ENCODE measurements at regions not wholly inside any gene's neighbourhood (a gene's known extent, or its start where the extent isn't known, plus 50 kb on each side); places are given as distances from the start of the nearest gene placed in this dataset.

DNA sequence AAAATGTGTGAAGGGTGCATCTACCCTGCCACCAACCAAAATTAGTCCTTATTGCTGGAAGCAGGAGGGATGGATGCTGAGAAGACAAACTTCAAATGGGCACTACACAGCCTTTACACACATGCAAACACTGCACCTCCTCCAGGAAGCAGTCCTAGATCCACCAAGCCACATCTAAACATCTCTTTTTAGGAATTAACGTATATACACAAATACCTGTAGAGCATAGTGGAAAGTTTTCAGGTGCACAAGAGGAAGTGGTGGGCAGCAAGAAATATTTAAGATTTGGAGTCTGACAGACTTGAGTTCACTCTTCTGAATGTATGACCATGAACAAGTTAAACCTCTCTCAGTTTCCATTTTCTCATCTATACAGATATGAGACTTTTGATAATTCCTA is 456.6 kb upstream of the PROK2 start:
- peaks cover 6% of the 10 kb centered on the region for H3K4me1 ChIP-seq (ENCODE audit: control insufficient read depth, insufficient read depth, low read length)
- no peaks in the 10 kb centered on the region for H3K36me3 ChIP-seq (ENCODE audit: control insufficient read depth, insufficient read depth, low read length)
- WGBS, 2 experiments: 100% methylated on average over 1 of the region's 1 CpG
- no peak overlapping the region for H3K4me3 ChIP-seq (ENCODE audit: insufficient read depth, low read depth, low read length)
- H3K27ac ChIP-seq (ENCODE audit: insufficient read depth, low read depth, low read length, poor library complexity, severe bottlenecking): no peak overlapping the region
- no peaks in the 10 kb centered on the region for H3K9me3 ChIP-seq (ENCODE audit: control insufficient read depth, low read length)
- no peaks in the 10 kb centered on the region for H3K27me3 ChIP-seq (ENCODE audit: control insufficient read depth, insufficient read depth, low read length, poor library complexity, severe bottlenecking)

DNA sequence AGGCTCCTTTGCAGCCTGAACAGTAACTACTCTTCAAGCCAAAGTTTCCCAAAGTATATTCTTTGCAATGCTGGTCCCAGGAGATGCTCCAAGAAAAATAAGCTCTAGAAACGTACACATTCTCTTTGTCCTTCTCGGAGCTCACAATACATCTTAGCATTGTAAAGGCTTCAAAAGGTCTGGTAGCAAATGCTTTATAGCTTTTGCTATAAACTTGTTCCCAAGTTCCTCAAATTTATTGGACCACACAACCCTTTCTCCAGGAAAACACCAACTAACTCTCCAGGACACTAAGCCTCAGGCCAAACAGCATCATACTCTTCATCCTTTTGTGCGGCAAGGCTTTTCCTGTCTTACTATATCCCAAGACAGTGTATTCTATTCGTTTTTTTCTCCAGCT is 455.6 kb upstream of the PROK2 start:
- H3K9me3 ChIP-seq (ENCODE audit: control insufficient read depth, low read length): no peaks in the 10 kb centered on the region
- no peaks in the 10 kb centered on the region for H3K36me3 ChIP-seq (ENCODE audit: control insufficient read depth, insufficient read depth, low read length)
- 91 to 93% methylated on average over 4 of the region's 4 CpGs for WGBS, 2 experiments
- no peak overlapping the region for H3K27ac ChIP-seq (ENCODE audit: insufficient read depth, low read depth, low read length, poor library complexity, severe bottlenecking)
- H3K27me3 ChIP-seq (ENCODE audit: control insufficient read depth, insufficient read depth, low read length, poor library complexity, severe bottlenecking): no peaks in the 10 kb centered on the region
- no peak overlapping the region for H3K4me3 ChIP-seq (ENCODE audit: insufficient read depth, low read depth, low read length)
- peaks cover 6% of the 10 kb centered on the region for H3K4me1 ChIP-seq (ENCODE audit: control insufficient read depth, insufficient read depth, low read length)

DNA sequence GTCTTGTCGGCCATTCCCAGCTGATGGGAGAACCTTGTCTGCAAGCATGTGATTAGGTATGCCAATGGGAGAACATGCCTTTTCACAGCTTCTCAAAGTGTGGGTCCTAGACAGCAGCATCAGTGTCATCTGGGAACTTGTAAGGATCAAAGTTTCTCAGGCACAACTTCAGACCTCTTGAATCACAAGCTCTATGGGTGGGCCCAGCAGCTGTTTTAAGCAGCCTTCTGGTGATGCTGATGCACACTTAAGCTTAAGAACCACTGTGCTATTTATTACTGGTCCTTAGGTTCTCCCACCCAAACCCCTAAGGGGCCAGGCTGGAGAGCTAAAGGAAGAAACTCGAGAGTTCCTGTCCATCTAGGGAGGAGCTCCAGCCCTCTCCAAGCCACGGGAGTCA is 453.9 kb upstream of the PROK2 start:
- Histone ChIP-seq H3K9me3 (ENCODE audit: control insufficient read depth, low read length) (no peaks in the 10 kb centered on the region), H3K27ac (ENCODE audit: insufficient read depth, low read depth, low read length, poor library complexity, severe bottlenecking) (no peak overlapping the region), H3K27me3 (ENCODE audit: control insufficient read depth, insufficient read depth, low read length, poor library complexity, severe bottlenecking) (no peaks in the 10 kb centered on the region), H3K4me1 (ENCODE audit: control insufficient read depth, insufficient read depth, low read length) (peaks cover 6% of the 10 kb centered on the region), H3K4me3 (ENCODE audit: insufficient read depth, low read depth, low read length) (no peak overlapping the region), H3K36me3 (ENCODE audit: control insufficient read depth, insufficient read depth, low read length) (no peaks in the 10 kb centered on the region)
- 87 to 92% methylated on average over 3 of the region's 3 CpGs for WGBS, 2 experiments

DNA sequence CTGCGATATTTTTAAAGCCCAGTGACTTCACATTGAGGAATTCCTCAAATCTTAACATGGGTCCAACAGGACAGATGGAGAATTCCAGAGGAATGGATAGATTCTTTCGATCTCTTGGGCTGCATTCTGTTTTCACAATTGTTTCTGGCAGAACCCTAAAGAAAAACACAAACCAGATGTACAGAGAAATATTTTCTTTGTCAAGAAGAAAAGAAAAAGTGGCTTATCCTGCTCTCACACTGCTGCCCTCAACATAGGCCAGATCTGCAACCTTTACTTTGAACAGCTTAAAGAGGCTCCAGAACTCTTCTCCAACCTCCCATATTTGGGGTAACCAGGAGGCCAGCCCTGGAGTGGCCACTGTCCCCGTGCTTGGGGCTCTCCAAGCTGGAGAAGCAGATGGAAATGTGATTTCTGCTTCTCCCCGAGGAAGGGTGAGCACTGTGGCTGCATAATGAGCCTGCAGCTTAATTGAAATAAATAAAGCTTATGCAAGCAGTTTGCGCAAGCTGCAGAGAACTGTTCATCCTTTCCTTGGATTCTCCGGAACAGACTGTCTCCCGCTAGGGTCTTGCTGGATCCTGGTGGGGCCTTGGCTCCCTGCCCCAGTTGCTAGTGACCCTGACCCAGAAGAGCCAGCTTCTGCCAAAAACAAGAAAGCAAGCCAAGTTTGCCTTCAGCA is 453.2 kb upstream of the PROK2 start:
- H3K4me1 ChIP-seq (ENCODE audit: control insufficient read depth, insufficient read depth, low read length): peaks cover 6% of the 10 kb centered on the region
- H3K4me3 ChIP-seq (ENCODE audit: insufficient read depth, low read depth, low read length): no peak overlapping the region
- no peaks in the 10 kb centered on the region for H3K36me3 ChIP-seq (ENCODE audit: control insufficient read depth, insufficient read depth, low read length)
- H3K27me3 ChIP-seq (ENCODE audit: control insufficient read depth, insufficient read depth, low read length, poor library complexity, severe bottlenecking): no peaks in the 10 kb centered on the region
- 94% methylated on average over 7 of the region's 7 CpGs for whole genome bisulfite sequencing, 2 experiments
- H3K9me3 ChIP-seq (ENCODE audit: control insufficient read depth, low read length): no peaks in the 10 kb centered on the region
- H3K27ac ChIP-seq (ENCODE audit: insufficient read depth, low read depth, low read length, poor library complexity, severe bottlenecking): no peak overlapping the region

DNA sequence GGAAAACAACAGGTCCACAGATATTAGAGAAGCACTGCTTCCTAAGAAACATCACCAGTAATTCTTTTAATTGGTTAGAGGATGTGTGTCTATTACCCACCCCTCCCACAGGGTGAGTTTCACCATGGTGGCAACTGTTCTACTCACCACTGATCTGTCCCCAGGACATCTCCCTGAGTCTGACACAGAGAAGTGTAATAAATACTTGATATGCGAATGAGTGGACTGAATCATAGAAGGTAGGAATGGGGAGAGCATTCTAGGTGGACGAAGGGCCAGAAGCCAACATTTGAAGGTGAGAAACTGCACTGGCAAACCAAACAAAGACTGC is 452.7 kb upstream of the PROK2 start:
- H3K27me3 ChIP-seq (ENCODE audit: control insufficient read depth, insufficient read depth, low read length, poor library complexity, severe bottlenecking): no peaks in the 10 kb centered on the region
- no peaks in the 10 kb centered on the region for H3K9me3 ChIP-seq (ENCODE audit: control insufficient read depth, low read length)
- no peak overlapping the region for H3K27ac ChIP-seq (ENCODE audit: insufficient read depth, low read depth, low read length, poor library complexity, severe bottlenecking)
- no peak overlapping the region for H3K4me3 ChIP-seq (ENCODE audit: insufficient read depth, low read depth, low read length)
- H3K4me1 ChIP-seq (ENCODE audit: control insufficient read depth, insufficient read depth, low read length): peaks cover 6% of the 10 kb centered on the region
- 91 to 92% methylated on average over 2 of the region's 2 CpGs for WGBS, 2 experiments
- no peaks in the 10 kb centered on the region for H3K36me3 ChIP-seq (ENCODE audit: control insufficient read depth, insufficient read depth, low read length)

GRCh38 chr3:72234391-72234790 is 449.4 kb upstream of the PROK2 start:
- no peak overlapping the region for H3K4me3 ChIP-seq (ENCODE audit: insufficient read depth, low read depth, low read length)
- no peak overlapping the region for H3K27ac ChIP-seq (ENCODE audit: insufficient read depth, low read depth, low read length, poor library complexity, severe bottlenecking)
- WGBS, 2 experiments: 91 to 92% methylated on average over 4 of the region's 4 CpGs
- H3K4me1 ChIP-seq (ENCODE audit: control insufficient read depth, insufficient read depth, low read length): no peaks in the 10 kb centered on the region
- no peaks in the 10 kb centered on the region for H3K36me3 ChIP-seq (ENCODE audit: control insufficient read depth, insufficient read depth, low read length)
- no peaks in the 10 kb centered on the region for H3K27me3 ChIP-seq (ENCODE audit: control insufficient read depth, insufficient read depth, low read length, poor library complexity, severe bottlenecking)
- H3K9me3 ChIP-seq (ENCODE audit: control insufficient read depth, low read length): no peaks in the 10 kb centered on the region

DNA sequence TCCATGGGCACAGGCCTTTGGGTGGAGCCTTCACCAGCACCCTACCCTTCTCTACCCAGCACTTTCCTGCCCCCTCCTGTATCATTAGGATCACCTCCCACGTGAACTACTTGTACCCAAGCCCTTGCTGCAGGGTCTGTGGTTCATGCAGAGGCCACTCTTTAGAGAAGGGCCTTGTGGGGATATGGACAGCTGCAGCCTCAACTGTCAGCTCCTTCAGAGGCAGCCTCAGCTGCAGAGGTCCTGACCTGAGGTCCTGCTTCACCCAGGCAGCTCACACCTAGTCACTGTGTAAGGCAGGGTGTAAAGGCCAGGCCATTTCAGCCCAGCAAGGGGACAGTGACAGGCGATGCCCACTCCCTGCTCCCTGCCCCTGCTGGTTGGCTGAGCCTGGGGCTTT is 448.6 kb upstream of the PROK2 start:
- Histone ChIP-seq H3K4me1 (ENCODE audit: control insufficient read depth, insufficient read depth, low read length) (no peaks in the 10 kb centered on the region), H3K36me3 (ENCODE audit: control insufficient read depth, insufficient read depth, low read length) (no peaks in the 10 kb centered on the region), H3K27me3 (ENCODE audit: control insufficient read depth, insufficient read depth, low read length, poor library complexity, severe bottlenecking) (no peaks in the 10 kb centered on the region), H3K4me3 (ENCODE audit: insufficient read depth, low read depth, low read length) (no peak overlapping the region), H3K27ac (ENCODE audit: insufficient read depth, low read depth, low read length, poor library complexity, severe bottlenecking) (no peak overlapping the region), H3K9me3 (ENCODE audit: control insufficient read depth, low read length) (no peaks in the 10 kb centered on the region)
- WGBS, 2 experiments: 93 to 94% methylated on average over 2 of the region's 2 CpGs

GRCh38 chr3:72232777-72233176 is 447.8 kb upstream of the PROK2 start:
- Histone ChIP-seq H3K4me1 (ENCODE audit: control insufficient read depth, insufficient read depth, low read length) (no peaks in the 10 kb centered on the region), H3K9me3 (ENCODE audit: control insufficient read depth, low read length) (no peaks in the 10 kb centered on the region), H3K27me3 (ENCODE audit: control insufficient read depth, insufficient read depth, low read length, poor library complexity, severe bottlenecking) (no peaks in the 10 kb centered on the region), H3K36me3 (ENCODE audit: control insufficient read depth, insufficient read depth, low read length) (no peaks in the 10 kb centered on the region), H3K4me3 (ENCODE audit: insufficient read depth, low read depth, low read length) (no peak overlapping the region), H3K27ac (ENCODE audit: insufficient read depth, low read depth, low read length, poor library complexity, severe bottlenecking) (no peak overlapping the region)
- 64 to 65% methylated on average over 6 of the region's 6 CpGs for WGBS, 2 experiments

DNA sequence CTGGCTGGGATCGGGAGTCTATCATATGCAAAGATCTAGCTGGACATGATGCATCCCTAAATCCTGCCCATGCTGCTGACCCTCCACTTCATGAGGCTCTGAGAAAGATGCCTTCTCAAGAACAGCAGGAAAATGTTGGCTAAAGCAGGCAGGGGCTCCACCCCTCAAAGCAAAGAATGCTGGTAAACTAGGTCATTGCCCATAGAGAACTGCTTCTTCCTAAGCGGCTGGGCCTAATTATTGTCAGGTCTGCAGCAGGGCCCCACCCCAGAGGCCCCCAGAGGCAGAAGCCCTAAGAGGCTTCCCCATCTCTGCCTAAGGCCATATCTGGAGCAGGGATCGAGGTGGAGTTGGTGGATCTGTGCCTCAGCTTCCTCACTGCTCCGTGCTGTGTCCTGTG is 447.4 kb upstream of the PROK2 start:
- H3K27me3 ChIP-seq (ENCODE audit: control insufficient read depth, insufficient read depth, low read length, poor library complexity, severe bottlenecking): no peaks in the 10 kb centered on the region
- no peak overlapping the region for H3K27ac ChIP-seq (ENCODE audit: insufficient read depth, low read depth, low read length, poor library complexity, severe bottlenecking)
- H3K36me3 ChIP-seq (ENCODE audit: control insufficient read depth, insufficient read depth, low read length): no peaks in the 10 kb centered on the region
- no peaks in the 10 kb centered on the region for H3K4me1 ChIP-seq (ENCODE audit: control insufficient read depth, insufficient read depth, low read length)
- WGBS, 2 experiments: 89 to 91% methylated on average over 4 of the region's 4 CpGs
- no peaks in the 10 kb centered on the region for H3K9me3 ChIP-seq (ENCODE audit: control insufficient read depth, low read length)
- no peak overlapping the region for H3K4me3 ChIP-seq (ENCODE audit: insufficient read depth, low read depth, low read length)

GRCh38 chr3:72231439-72232196 is 446.7 kb upstream of the PROK2 start:
- H3K9me3 ChIP-seq (ENCODE audit: control insufficient read depth, low read length): no peaks in the 10 kb centered on the region
- no peaks in the 10 kb centered on the region for H3K4me1 ChIP-seq (ENCODE audit: control insufficient read depth, insufficient read depth, low read length)
- H3K36me3 ChIP-seq (ENCODE audit: control insufficient read depth, insufficient read depth, low read length): no peaks in the 10 kb centered on the region
- H3K4me3 ChIP-seq (ENCODE audit: insufficient read depth, low read depth, low read length): no peak overlapping the region
- no peaks in the 10 kb centered on the region for H3K27me3 ChIP-seq (ENCODE audit: control insufficient read depth, insufficient read depth, low read length, poor library complexity, severe bottlenecking)
- 88 to 90% methylated on average over 10 of the region's 10 CpGs for WGBS, 2 experiments
- H3K27ac ChIP-seq (ENCODE audit: insufficient read depth, low read depth, low read length, poor library complexity, severe bottlenecking): no peak overlapping the region
